H1 (cell line): ENCODE measurements at regions not wholly inside any gene's neighbourhood (a gene's known extent, or its start where the extent isn't known, plus 50 kb on each side); places are given as distances from the start of the nearest gene placed in this dataset.

ENCODE experiments used
- CTCF ChIA-PET: fragments of 300-600 bp; sonication (Branson Sonifier 250); formaldehyde crosslinking; loops from one replicate; lab custom pipeline; 2021; ENCODE audit not compliant: partially characterized antibody; lab: Charles Lee
- POLR2A ChIA-PET: fragments of 300-600 bp; sonication (Branson Sonifier 250); formaldehyde crosslinking; loops from one replicate; lab custom pipeline; 2021; ENCODE audit warnings: inconsistent platforms; ENCODE audit not compliant: partially characterized antibody; lab: Charles Lee
- DNase-seq, 2 experiments: peaks; one replicate each; pipeline versions ENCODE4 v3.0.0 to v3.0.0-alpha.2; 2010 to 2022; ENCODE audit warnings: low spot score in 2 of 2, low read depth in 1 of 2, mixed read lengths in 1 of 2
- FAIRE-seq: peaks from 2 replicates; lab custom pipeline; 2011; peaks lifted over from hg19 to GRCh38; lab: Jason Lieb, UNC
- H2AFZ ChIP-seq: 2 replicates; pipeline ENCODE4 v1.8.1; 2012; ENCODE audit warnings: low read length, inconsistent platforms
- H2AK5ac ChIP-seq: 2 replicates; pipeline ENCODE4 v1.6.1; 2013; ENCODE audit warnings: low read depth, low read length
- H2BK120ac ChIP-seq: replicated peaks from 2 replicates; pipeline ENCODE3; 2013; ENCODE audit warnings: low read depth, low read length, inconsistent platforms
- H2BK12ac ChIP-seq: 2 replicates; pipeline ENCODE4 v1.6.1; 2013; ENCODE audit warnings: low read depth, low read length
- H2BK15ac ChIP-seq: 2 replicates; pipeline ENCODE4 v1.6.1; 2013; ENCODE audit warnings: low read length
- H2BK20ac ChIP-seq: 2 replicates; pipeline ENCODE4 v1.6.1; 2013; ENCODE audit warnings: low read length
- H2BK5ac ChIP-seq: 2 replicates; pipeline ENCODE4 v1.6.1; 2013; ENCODE audit warnings: low read depth, low read length
- H3K14ac ChIP-seq: 2 replicates; pipeline ENCODE4 v1.6.1; 2013; ENCODE audit warnings: inconsistent platforms; ENCODE audit not compliant: insufficient read length
- H3K18ac ChIP-seq: 2 replicates; pipeline ENCODE4 v1.6.1; 2013; ENCODE audit warnings: low read length; ENCODE audit errors: extremely low read depth
- H3K23ac ChIP-seq: 2 replicates; pipeline ENCODE4 v1.6.1; 2013; ENCODE audit warnings: inconsistent platforms; ENCODE audit not compliant: insufficient read length
- H3K23me2 ChIP-seq: 2 replicates; pipeline ENCODE4 v1.6.1; 2013; ENCODE audit warnings: low read depth, low read length
- H3K27ac ChIP-seq: 2 replicates; pipeline ENCODE4 v1.6.1; 2011; ENCODE audit warnings: low read depth, low read length, inconsistent platforms
- H3K27me3 ChIP-seq, 4 experiments: replicated peaks in 1 of 4; 1 replicate in 1 of 4; 2 replicates in 3 of 4; pipeline versions ENCODE4 v1.6.1 to v1.8.1; 2011 to 2013; ENCODE audit warnings: low read length in 3 of 4, mild to moderate bottlenecking in 3 of 4, inconsistent platforms in 2 of 4, mixed read lengths in 2 of 4, moderate library complexity in 1 of 4; ENCODE audit not compliant: control insufficient read depth in 3 of 4, insufficient read depth in 3 of 4; ENCODE audit errors: extremely low read depth in 1 of 4
- H3K36me3 ChIP-seq, 4 experiments: 2 replicates each; pipeline versions ENCODE4 v1.6.1 to v1.8.1; 2011 to 2013; ENCODE audit warnings: mild to moderate bottlenecking in 4 of 4, low read length in 3 of 4, moderate library complexity in 2 of 4, control low read depth in 1 of 4, inconsistent platforms in 1 of 4; ENCODE audit not compliant: insufficient read depth in 4 of 4, control insufficient read depth in 2 of 4
- H3K4ac ChIP-seq: replicated peaks from 2 replicates; pipeline ENCODE3; 2013; ENCODE audit warnings: low read length, low read depth, mixed read lengths, inconsistent platforms; ENCODE audit not compliant: insufficient read length
- H3K4me1 ChIP-seq, 4 experiments: replicated peaks in 1 of 4; 1 replicate in 1 of 4; 2 replicates in 3 of 4; pipeline versions ENCODE4 v1.6.1 to v1.8.1; 2011 to 2013; ENCODE audit warnings: low read length in 3 of 4, inconsistent platforms in 2 of 4, mixed read lengths in 1 of 4; ENCODE audit not compliant: insufficient read depth in 4 of 4, control insufficient read depth in 3 of 4
- H3K4me2 ChIP-seq, 2 experiments: 2 replicates each; pipeline versions ENCODE4 v1.6.1 to v1.8.1; 2011 to 2013; ENCODE audit warnings: low read depth in 2 of 2, low read length in 2 of 2, control low read depth in 1 of 2, inconsistent platforms in 1 of 2, mild to moderate bottlenecking in 1 of 2; ENCODE audit not compliant: insufficient read depth in 1 of 2
- H3K4me3 ChIP-seq, 4 experiments: fragments of 200-600, 300-600 bp in 1 of 4; sonication (generic), shearing (Covaris generic), sonication (Bioruptor Twin) in 1 of 4; 2 replicates each; pipeline versions ENCODE4 v1.5.1 to v1.8.1; 2011 to 2016; ENCODE audit warnings: low read length in 4 of 4, low read depth in 3 of 4, control low read depth in 2 of 4, inconsistent platforms in 2 of 4, mild to moderate bottlenecking in 2 of 4, mixed read lengths in 1 of 4, moderate library complexity in 1 of 4; ENCODE audit not compliant: insufficient read depth in 2 of 4; ENCODE audit errors: extremely low read depth in 1 of 4
- H3K56ac ChIP-seq: replicated peaks from 2 replicates; pipeline ENCODE3; 2013; ENCODE audit warnings: low read depth, mild to moderate bottlenecking, mixed read lengths, low read length, inconsistent platforms; ENCODE audit not compliant: insufficient read length
- H3K79me1 ChIP-seq: 2 replicates; pipeline ENCODE4 v1.6.1; 2013; ENCODE audit warnings: low read depth, low read length, control low read depth
- H3K79me2 ChIP-seq, 2 experiments: 2 replicates each; pipeline versions ENCODE4 v1.6.1 to v1.8.1; 2012 to 2013; ENCODE audit warnings: low read length in 2 of 2, mild to moderate bottlenecking in 2 of 2, inconsistent platforms in 1 of 2; ENCODE audit not compliant: insufficient read depth in 2 of 2, control insufficient read depth in 1 of 2
- H3K9ac ChIP-seq, 4 experiments: replicated peaks in 1 of 4; 1 replicate in 1 of 4; 2 replicates in 3 of 4; pipeline versions ENCODE4 v1.6.1 to v1.8.1; 2011 to 2013; ENCODE audit warnings: low read depth in 3 of 4, low read length in 3 of 4, control low read depth in 2 of 4, mild to moderate bottlenecking in 2 of 4, moderate library complexity in 2 of 4, inconsistent platforms in 1 of 4; ENCODE audit errors: extremely low read depth in 1 of 4
- H3K9me3 ChIP-seq, 2 experiments: 2 replicates each; pipeline versions ENCODE4 v1.6.1 to v1.8.1; 2012 to 2013; ENCODE audit warnings: mild to moderate bottlenecking in 2 of 2, moderate library complexity in 2 of 2, control low read depth in 1 of 2, inconsistent platforms in 1 of 2, low read depth in 1 of 2, low read length in 1 of 2, mixed read lengths in 1 of 2; ENCODE audit not compliant: insufficient read depth in 2 of 2
- H4K20me1 ChIP-seq, 2 experiments: replicated peaks in 1 of 2; 2 replicates each; pipeline versions ENCODE3 to v1.8.1; 2011 to 2013; ENCODE audit warnings: inconsistent platforms in 2 of 2, low read length in 2 of 2, mild to moderate bottlenecking in 1 of 2; ENCODE audit not compliant: insufficient read depth in 2 of 2, control insufficient read depth in 1 of 2
- H4K5ac ChIP-seq: 2 replicates; pipeline ENCODE4 v1.6.1; 2013; ENCODE audit warnings: low read length, low read depth, mixed read lengths, inconsistent platforms; ENCODE audit not compliant: insufficient read length
- H4K8ac ChIP-seq: 2 replicates; pipeline ENCODE4 v1.8.0; 2013; ENCODE audit warnings: mild to moderate bottlenecking, moderate library complexity, low read length, inconsistent platforms; ENCODE audit not compliant: insufficient read depth; ENCODE audit errors: extremely low read depth
- H4K91ac ChIP-seq: replicated peaks from 2 replicates; pipeline ENCODE3; 2013; ENCODE audit warnings: low read length, mixed read lengths, inconsistent platforms; ENCODE audit not compliant: insufficient read length
- ASH2L ChIP-seq: fragments of 200-600, 300-600 bp; sonication (generic); IDR thresholded peaks from one replicate; pipeline ENCODE4 v1.7.1; 2017; ENCODE audit warnings: low read length
- EGR1 ChIP-seq: IDR thresholded peaks from 2 replicates; pipeline ENCODE4 v1.6.1; 2011; ENCODE audit warnings: low read depth, low read length, borderline replicate concordance
- GABPA ChIP-seq: IDR thresholded peaks from 2 replicates; pipeline ENCODE4 v1.6.1; 2011; ENCODE audit warnings: mild to moderate bottlenecking, low read length, moderate library complexity, borderline replicate concordance; ENCODE audit not compliant: insufficient read depth
- GTF2F1 ChIP-seq: IDR thresholded peaks from 2 replicates; pipeline ENCODE4 v1.6.1; 2012; ENCODE audit warnings: low read depth, low read length, improper control_type of control experiment, borderline replicate concordance
- KDM5A ChIP-seq: fragments of 200-600 bp; IDR thresholded peaks from 2 replicates; pipeline ENCODE4 v1.7.1; 2012; ENCODE audit warnings: mild to moderate bottlenecking, low read length, inconsistent platforms, mixed read lengths
- SUZ12 ChIP-seq: fragments of 200-600 bp; sonication (generic); IDR thresholded peaks from 2 replicates; pipeline ENCODE4 v1.6.1; 2012; ENCODE audit warnings: mild to moderate bottlenecking, inconsistent platforms, low read length, moderate library complexity, mixed read lengths
- WGBS, 2 experiments: shearing (Covaris generic) in 1 of 2; methylation state at CpG; one replicate each; pipeline versions ENCODE4 v1.1.6 to v1.1.7; 2013 to 2015; ENCODE audit warnings: low lambda C conversion rate in 2 of 2, mixed read lengths in 2 of 2, inconsistent platforms in 1 of 2, low coverage in 1 of 2, missing lambda C conversion rate in 1 of 2; ENCODE audit not compliant: insufficient replicate concordance in 2 of 2, insufficient coverage in 1 of 2, insufficient read length in 1 of 2; ENCODE audit errors: extremely low coverage in 1 of 2, missing lambda C conversion rate in 1 of 2; 5-methylcytosine and 5-hydroxymethylcytosine counted together
- TF ChIP-seq, protein P1 (sequence below), 3 experiments: IDR thresholded peaks; 1 replicate in 2 of 3; 2 replicates in 1 of 3; pipeline versions ENCODE4 v1.5.1 to v1.6.1; 2011; ENCODE audit warnings: low read length in 3 of 3, mild to moderate bottlenecking in 3 of 3, inconsistent platforms in 2 of 3, low read depth in 1 of 3, moderate library complexity in 1 of 3; ENCODE audit not compliant: insufficient read depth in 1 of 3; ENCODE audit errors: control extremely low read depth in 1 of 3

- Histone ChIP-seq H3K18ac (no peak overlapping the region), H2BK12ac (no peak overlapping the region), H2AK5ac (no peak overlapping the region), H2BK15ac (no peak overlapping the region; the same call in 1 of the 2 replicates), H3K23ac (no peak overlapping the region), H3K4me3 (no peak overlapping the region), H3K9me3 (no peaks in the 10 kb centered on the region), H2AFZ (no peak overlapping the region), H3K27me3 (peaks cover 0 to 9% (median 4%) of the 10 kb centered on the region in 4 experiments; a peak in 4 of 7 replicates), H2BK20ac (no peak overlapping the region), H3K79me2 (no peaks in the 10 kb centered on the region), H3K27ac (no peak overlapping the region), H4K8ac (no peak overlapping the region), H3K56ac (no peak overlapping the region), H3K4ac (no peak overlapping the region), H2BK120ac (no peak overlapping the region), H4K20me1 (no peaks in the 10 kb centered on the region), H3K79me1 (no peaks in the 10 kb centered on the region), H3K9ac (no peak overlapping the region), H4K91ac (no peak overlapping the region), H3K36me3 (no peaks in the 10 kb centered on the region), H3K4me1 (peaks cover 0 to 6% (median 4%) of the 10 kb centered on the region in 4 experiments; a peak in 4 of 7 replicates), H3K14ac (no peak overlapping the region), H4K5ac (no peak overlapping the region), H3K4me2 (no peak overlapping the region), H3K23me2 (no peaks in the 10 kb centered on the region; the same call in 1 of the 2 replicates), H2BK5ac (no peak overlapping the region)
- FAIRE-seq: no peak
- ChIA-PET POLR2A (interaction anchor here (1.4 to 1.8 kb wide), 2 partner anchors 20 to 26 kb away, joined by 3 to 4 read pairs; no protein-coding TSS in a partner anchor), CTCF (interaction anchor here (0.8 to 1.9 kb wide), 5 partner anchors 16 to 185 kb away, joined by 3 to 5 read pairs (median 4); no protein-coding TSS in a partner anchor)
- DNase-seq: no peak
- 91% methylated on average over 9 of the region's 9 CpGs; no CpG with 5 or more reads in 1 of the 2 experiments for WGBS, 2 experiments
- TF ChIP-seq ASH2L: no peak
- no peak for TF ChIP-seq SUZ12
- peak; percentile 57; the same call in 1 of the 2 replicates for TF ChIP-seq EGR1
- TF ChIP-seq KDM5A: no peak
- no peak for TF ChIP-seq GABPA
- TF ChIP-seq, protein P1, sequence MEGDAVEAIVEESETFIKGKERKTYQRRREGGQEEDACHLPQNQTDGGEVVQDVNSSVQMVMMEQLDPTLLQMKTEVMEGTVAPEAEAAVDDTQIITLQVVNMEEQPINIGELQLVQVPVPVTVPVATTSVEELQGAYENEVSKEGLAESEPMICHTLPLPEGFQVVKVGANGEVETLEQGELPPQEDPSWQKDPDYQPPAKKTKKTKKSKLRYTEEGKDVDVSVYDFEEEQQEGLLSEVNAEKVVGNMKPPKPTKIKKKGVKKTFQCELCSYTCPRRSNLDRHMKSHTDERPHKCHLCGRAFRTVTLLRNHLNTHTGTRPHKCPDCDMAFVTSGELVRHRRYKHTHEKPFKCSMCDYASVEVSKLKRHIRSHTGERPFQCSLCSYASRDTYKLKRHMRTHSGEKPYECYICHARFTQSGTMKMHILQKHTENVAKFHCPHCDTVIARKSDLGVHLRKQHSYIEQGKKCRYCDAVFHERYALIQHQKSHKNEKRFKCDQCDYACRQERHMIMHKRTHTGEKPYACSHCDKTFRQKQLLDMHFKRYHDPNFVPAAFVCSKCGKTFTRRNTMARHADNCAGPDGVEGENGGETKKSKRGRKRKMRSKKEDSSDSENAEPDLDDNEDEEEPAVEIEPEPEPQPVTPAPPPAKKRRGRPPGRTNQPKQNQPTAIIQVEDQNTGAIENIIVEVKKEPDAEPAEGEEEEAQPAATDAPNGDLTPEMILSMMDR (IDR thresholded peaks at IDR 0.05; ENCODE audit: control extremely low read depth in 1 of 3, insufficient read depth in 1 of 3, low read depth in 1 of 3, low read length in 3 of 3): no peak
- TF ChIP-seq GTF2F1: no peak
These were observed 338.9 kb downstream of the TEX29 start for GRCh38 chr13:111659219-111659775.
